Activated CD8-positive, alpha-beta memory T cell treated with anti-CD3 and anti-CD28 coated beads for 36 hours (primary cell): ENCODE measurements at regions not wholly inside any gene's neighbourhood (a gene's known extent, or its start where the extent isn't known, plus 50 kb on each side); places are given as distances from the start of the nearest gene placed in this dataset.

ENCODE experiments used
- CTCF ChIA-PET: fragments of 350-600 bp; sonication (Branson Sonifier 250); formaldehyde crosslinking; loops from one replicate; lab custom pipeline; 2021; ENCODE audit warnings: antibody characterized with exemption; lab: Charles Lee
- POLR2A ChIA-PET: fragments of 350-600 bp; sonication (Branson Sonifier 250); formaldehyde crosslinking; loops from one replicate; lab custom pipeline; 2021; ENCODE audit warnings: antibody characterized with exemption; lab: Charles Lee

- CTCF ChIA-PET: no interaction called here
- POLR2A ChIA-PET: no interaction called here
Observed at GRCh38 chr6:120675886-120676285, 658.4 kb downstream of the TBC1D32 start.

GRCh38 chr6:120671519-120671918, 662.8 kb downstream of the TBC1D32 start:
- ChIA-PET POLR2A (no interaction called here), CTCF (no interaction called here)

GRCh38 chr6:120652506-120652905, 681.8 kb downstream of the TBC1D32 start:
- CTCF ChIA-PET: no interaction called here
- POLR2A ChIA-PET: no interaction called here

GRCh38 chr6:120648713-120649112, 685.6 kb downstream of the TBC1D32 start:
- ChIA-PET CTCF (no interaction called here), POLR2A (no interaction called here)

- ChIA-PET POLR2A (no interaction called here), CTCF (no interaction called here)
Observed at GRCh38 chr6:120646101-120646500, 688.2 kb downstream of the TBC1D32 start.

- ChIA-PET CTCF (no interaction called here), POLR2A (no interaction called here)
Observed at GRCh38 chr6:120632975-120633374, 701.3 kb downstream of the TBC1D32 start.

- ChIA-PET CTCF (no interaction called here), POLR2A (no interaction called here)
Observed at GRCh38 chr6:120627612-120628011, 706.7 kb downstream of the TBC1D32 start.

GRCh38 chr6:120622127-120622631, 712.1 kb downstream of the TBC1D32 start:
- CTCF ChIA-PET: no interaction called here
- POLR2A ChIA-PET: no interaction called here

- ChIA-PET POLR2A (no interaction called here), CTCF (no interaction called here)
Observed at GRCh38 chr6:120620900-120621299, 713.4 kb downstream of the TBC1D32 start.

- ChIA-PET CTCF (no interaction called here), POLR2A (no interaction called here)
Observed at GRCh38 chr6:120615238-120615637, 719.0 kb downstream of the TBC1D32 start.

- POLR2A ChIA-PET: no interaction called here
- CTCF ChIA-PET: no interaction called here
Observed at GRCh38 chr6:120614723-120615122, 719.6 kb downstream of the TBC1D32 start.

- CTCF ChIA-PET: no interaction called here
- POLR2A ChIA-PET: no interaction called here
Observed at GRCh38 chr6:120608826-120609225, 725.5 kb downstream of the TBC1D32 start.

GRCh38 chr6:120606743-120607142, 727.5 kb downstream of the TBC1D32 start:
- POLR2A ChIA-PET: no interaction called here
- CTCF ChIA-PET: no interaction called here

GRCh38 chr6:120604510-120604909, 729.8 kb downstream of the TBC1D32 start:
- ChIA-PET CTCF (no interaction called here), POLR2A (no interaction called here)

- ChIA-PET CTCF (interaction anchor here (0.6 kb wide), 1 partner anchor 21 kb away, joined by 3 read pairs; no protein-coding TSS in a partner anchor), POLR2A (no interaction called here)
Observed at GRCh38 chr6:120590611-120591010, 743.7 kb downstream of the TBC1D32 start.

GRCh38 chr6:120588424-120588823, 745.9 kb downstream of the TBC1D32 start:
- ChIA-PET CTCF (no interaction called here), POLR2A (no interaction called here)

- POLR2A ChIA-PET: no interaction called here
- CTCF ChIA-PET: no interaction called here
Observed at GRCh38 chr6:120587381-120587780, 746.9 kb downstream of the TBC1D32 start.

- POLR2A ChIA-PET: no interaction called here
- CTCF ChIA-PET: no interaction called here
Observed at GRCh38 chr6:120584111-120584760, 750.0 kb downstream of the TBC1D32 start.

GRCh38 chr6:120576061-120576460, 758.2 kb downstream of the TBC1D32 start:
- POLR2A ChIA-PET: no interaction called here
- CTCF ChIA-PET: no interaction called here

GRCh38 chr6:120569714-120570113, 764.6 kb downstream of the TBC1D32 start:
- CTCF ChIA-PET: interaction anchor here (0.8 kb wide), 1 partner anchor 21 kb away, joined by 3 read pairs; no protein-coding TSS in a partner anchor
- POLR2A ChIA-PET: no interaction called here

- CTCF ChIA-PET: interaction anchor here (0.6 kb wide), 1 partner anchor 182 kb away, joined by 3 read pairs; no protein-coding TSS in a partner anchor
- POLR2A ChIA-PET: no interaction called here
Observed at GRCh38 chr6:120564779-120565178, 769.5 kb downstream of the TBC1D32 start.
